Astrocyte (in vitro differentiated cells and primary cell): ENCODE measurements at regions not wholly inside any gene's neighbourhood (a gene's known extent, or its start where the extent isn't known, plus 50 kb on each side); places are given as distances from the start of the nearest gene placed in this dataset.

ENCODE experiments used
- EZH2 ChIP-seq: IDR thresholded peaks from 2 replicates; pipeline ENCODE4 v1.6.1; 2012; ENCODE audit warnings: mild to moderate bottlenecking, low read length, inconsistent platforms; ENCODE audit not compliant: insufficient read depth
- TF ChIP-seq, protein P1 (sequence below): IDR thresholded peaks from 2 replicates; pipeline ENCODE4 v1.5.1; 2011; ENCODE audit warnings: low read depth, mild to moderate bottlenecking, inconsistent platforms, low read length, moderate library complexity; ENCODE audit not compliant: insufficient read depth

DNA sequence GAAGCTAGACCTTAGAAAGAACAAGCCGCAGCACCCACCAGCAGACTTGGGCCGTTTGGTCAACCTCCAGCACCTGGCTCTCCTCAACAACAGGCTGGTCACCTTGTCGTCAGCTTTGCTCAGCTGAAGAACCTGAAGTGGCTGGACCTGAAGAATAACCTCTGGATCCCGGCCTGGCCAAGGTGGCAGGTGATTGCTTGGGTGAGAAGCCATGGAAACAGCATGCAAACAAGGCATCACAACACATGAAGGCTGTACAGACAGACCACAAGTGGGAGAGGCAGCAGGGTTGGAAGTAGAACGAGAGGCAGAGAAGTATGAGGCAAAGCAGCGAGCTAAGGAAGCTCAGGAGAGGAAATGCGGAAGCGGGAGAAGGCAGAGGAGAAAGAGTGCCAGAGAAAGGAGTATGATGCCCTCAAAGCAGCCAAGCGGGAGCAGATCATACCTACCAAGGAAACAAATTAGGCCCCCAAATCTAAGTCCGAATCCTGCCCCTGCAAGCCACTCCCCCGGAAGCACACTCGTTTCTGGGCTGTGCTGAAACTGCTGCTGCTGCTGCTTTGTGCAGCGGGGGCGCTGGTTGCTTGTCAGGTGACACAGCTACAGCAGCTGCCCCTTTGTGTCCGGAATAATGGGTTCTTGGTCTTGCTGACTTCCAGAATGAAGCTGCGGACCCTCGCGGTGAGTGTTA lies 121.6 kb upstream of the LGSN start:
- TF ChIP-seq, protein P1, sequence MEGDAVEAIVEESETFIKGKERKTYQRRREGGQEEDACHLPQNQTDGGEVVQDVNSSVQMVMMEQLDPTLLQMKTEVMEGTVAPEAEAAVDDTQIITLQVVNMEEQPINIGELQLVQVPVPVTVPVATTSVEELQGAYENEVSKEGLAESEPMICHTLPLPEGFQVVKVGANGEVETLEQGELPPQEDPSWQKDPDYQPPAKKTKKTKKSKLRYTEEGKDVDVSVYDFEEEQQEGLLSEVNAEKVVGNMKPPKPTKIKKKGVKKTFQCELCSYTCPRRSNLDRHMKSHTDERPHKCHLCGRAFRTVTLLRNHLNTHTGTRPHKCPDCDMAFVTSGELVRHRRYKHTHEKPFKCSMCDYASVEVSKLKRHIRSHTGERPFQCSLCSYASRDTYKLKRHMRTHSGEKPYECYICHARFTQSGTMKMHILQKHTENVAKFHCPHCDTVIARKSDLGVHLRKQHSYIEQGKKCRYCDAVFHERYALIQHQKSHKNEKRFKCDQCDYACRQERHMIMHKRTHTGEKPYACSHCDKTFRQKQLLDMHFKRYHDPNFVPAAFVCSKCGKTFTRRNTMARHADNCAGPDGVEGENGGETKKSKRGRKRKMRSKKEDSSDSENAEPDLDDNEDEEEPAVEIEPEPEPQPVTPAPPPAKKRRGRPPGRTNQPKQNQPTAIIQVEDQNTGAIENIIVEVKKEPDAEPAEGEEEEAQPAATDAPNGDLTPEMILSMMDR, result no peak
- no peak for TF ChIP-seq EZH2
